Endothelial cell of umbilical vein (primary cell): ENCODE measurements at regions not wholly inside any gene's neighbourhood (a gene's known extent, or its start where the extent isn't known, plus 50 kb on each side); places are given as distances from the start of the nearest gene placed in this dataset.

Experiments used
- BruUV-seq: library from RNA; stranded (reverse); fragments of 400-500 nt; replicated peaks from 2 replicates; lab custom pipeline; 2021; lab: Mats Ljungman, UMichigan
- CTCF ChIA-PET: fragments of 300-600, 350-600 bp; sonication (Branson Sonifier 250); formaldehyde crosslinking; loops from one replicate; lab custom pipeline; 2021; ENCODE audit warnings: antibody characterized with exemption, inconsistent platforms; lab: Charles Lee
- POLR2A ChIA-PET: fragments of 300-600, 350-600 bp; sonication (Branson Sonifier 250); formaldehyde crosslinking; loops from one replicate; lab custom pipeline; 2021; ENCODE audit warnings: antibody characterized with exemption, inconsistent platforms; lab: Charles Lee
- DNase-seq: peaks from one replicate; pipeline ENCODE4 v3.0.0-alpha.2; 2011; ENCODE audit warnings: low read depth, low spot score
- FAIRE-seq: peaks from 2 replicates; lab custom pipeline; 2011; peaks lifted over from hg19 to GRCh38; lab: Jason Lieb, UNC
- H2AFZ ChIP-seq: 2 replicates; pipeline ENCODE4 v1.6.0; 2012; ENCODE audit warnings: low read depth, low read length, control low read depth, inconsistent platforms
- H3K27ac ChIP-seq: 2 replicates; pipeline ENCODE4 v1.5.1; 2011; ENCODE audit warnings: low read depth, mild to moderate bottlenecking, control low read depth, low read length, moderate library complexity; ENCODE audit not compliant: insufficient read depth
- H3K27me3 ChIP-seq, 2 experiments: 2 replicates each; pipeline versions ENCODE4 v1.6.0 to v1.6.1; 2011; ENCODE audit warnings: low read length in 2 of 2, mixed read lengths in 1 of 2; ENCODE audit not compliant: control insufficient read depth in 2 of 2, insufficient read depth in 2 of 2
- H3K36me3 ChIP-seq, 2 experiments: 2 replicates in 1 of 2; 3 replicates in 1 of 2; pipeline ENCODE4 v1.5.1; 2011; ENCODE audit warnings: low read length in 2 of 2, mild to moderate bottlenecking in 1 of 2, moderate library complexity in 1 of 2; ENCODE audit not compliant: control insufficient read depth in 2 of 2, insufficient read depth in 2 of 2; ENCODE audit errors: extremely low read depth in 1 of 2
- H3K4me1 ChIP-seq: 3 replicates; pipeline ENCODE4 v1.5.1; 2011; ENCODE audit warnings: mild to moderate bottlenecking, low read length; ENCODE audit not compliant: control insufficient read depth, insufficient read depth; ENCODE audit errors: extremely low read depth
- H3K4me2 ChIP-seq: 2 replicates; pipeline ENCODE4 v1.6.1; 2011; ENCODE audit warnings: low read length, control low read depth, mixed read lengths; ENCODE audit not compliant: insufficient read depth
- H3K4me3 ChIP-seq, 3 experiments: fragments of 200-600 bp in 1 of 3; sonication (generic), shearing (Covaris generic) in 1 of 3; replicated peaks in 1 of 3; 2 replicates each; pipeline ENCODE4 v1.5.1; 2011 to 2016; ENCODE audit warnings: control low read depth in 3 of 3, low read length in 3 of 3, mild to moderate bottlenecking in 2 of 3, inconsistent platforms in 1 of 3, low read depth in 1 of 3, moderate library complexity in 1 of 3; ENCODE audit not compliant: insufficient read depth in 1 of 3
- H3K79me2 ChIP-seq: 2 replicates; pipeline ENCODE4 v1.6.0; 2012; ENCODE audit warnings: low read length, inconsistent platforms; ENCODE audit not compliant: control insufficient read depth, insufficient read depth
- H3K9ac ChIP-seq: replicated peaks from 2 replicates; pipeline ENCODE3; 2011; ENCODE audit warnings: low read length, control low read depth; ENCODE audit not compliant: insufficient read depth; ENCODE audit errors: extremely low read depth
- H3K9me1 ChIP-seq: replicated peaks from 3 replicates; pipeline ENCODE4 v1.6.0; 2011; ENCODE audit warnings: mild to moderate bottlenecking, low read length; ENCODE audit not compliant: control insufficient read depth, insufficient read depth; ENCODE audit errors: extremely low read depth
- H3K9me3 ChIP-seq: replicated peaks from 2 replicates; pipeline ENCODE4 v1.5.1; 2012; ENCODE audit warnings: low read length, inconsistent platforms; ENCODE audit not compliant: control insufficient read depth, insufficient read depth
- H4K20me1 ChIP-seq: replicated peaks from 2 replicates; pipeline ENCODE3; 2011; ENCODE audit warnings: mild to moderate bottlenecking, low read length; ENCODE audit not compliant: control insufficient read depth, insufficient read depth; ENCODE audit errors: extremely low read depth
- CTCF ChIP-seq, 2 donors: IDR thresholded peaks; 1 replicate in 1 of 2; 2 replicates in 1 of 2; pipeline ENCODE4 v1.5.1; 2011; ENCODE audit warnings: low read length in 2 of 2, mild to moderate bottlenecking in 2 of 2, moderate library complexity in 2 of 2, control low read depth in 1 of 2, inconsistent platforms in 1 of 2, low read depth in 1 of 2; ENCODE audit not compliant: insufficient read depth in 1 of 2; ENCODE audit errors: extremely low read depth in 1 of 2
- FOS ChIP-seq: IDR thresholded peaks from 2 replicates; pipeline ENCODE4 v1.6.1; 2011; ENCODE audit warnings: mild to moderate bottlenecking, low read length, moderate library complexity, borderline replicate concordance; ENCODE audit not compliant: insufficient read depth
- JUN ChIP-seq: IDR thresholded peaks from 2 replicates; pipeline ENCODE4 v1.6.1; 2011; ENCODE audit warnings: borderline replicate concordance, low read depth; ENCODE audit not compliant: insufficient read length, insufficient read depth
- POLR2AphosphoS5 ChIP-seq: IDR thresholded peaks from 2 replicates; pipeline ENCODE4 v1.6.1; 2012; ENCODE audit warnings: low read depth, mild to moderate bottlenecking, control low read depth, low read length, moderate library complexity; ENCODE audit not compliant: insufficient read depth
- dilution Hi-C: fragments of 300-500 bp; cut with MboI; formaldehyde crosslinking; loops from one replicate; pipeline ENCODE4 v1.15.0; 2019; ENCODE audit warnings: low sequenced_read_pairs; ENCODE audit not compliant: extremely low pct_ligation_motif_present
- intact Hi-C: fragments of 100-400 bp; cut with micrococcal nuclease; formaldehyde crosslinking; loops from one replicate; pipeline ENCODE4 v1.10.0; 2022

GRCh38 chr6:118386975-118387374, 161.1 kb upstream of the PLN start:
- no peak for DNase-seq
- no peak for TF ChIP-seq POLR2AphosphoS5
- TF ChIP-seq CTCF (IDR thresholded peaks at IDR 0.05; ENCODE audit: extremely low read depth in 1 of 2, insufficient read depth in 1 of 2, low read depth in 1 of 2, low read length in 2 of 2) = no peak
- no peak for TF ChIP-seq JUN
- no peak for TF ChIP-seq FOS
- BruUV-seq = no TSS peak

More at GRCh38 chr6:118386975-118387374, 161.1 kb upstream of the PLN start:
- ChIA-PET POLR2A (no interaction called here), CTCF (interaction anchor here (1.0 kb wide), 1 partner anchor 23 kb away, joined by 3 read pairs; no protein-coding TSS in a partner anchor)
- Histone ChIP-seq H3K9me3 (no peaks in the 10 kb centered on the region), H3K4me2 (no peak overlapping the region), H3K4me3 (no peak overlapping the region), H3K36me3 (no peaks in the 10 kb centered on the region), H3K9me1 (no peaks in the 10 kb centered on the region), H2AFZ (no peak overlapping the region), H4K20me1 (no peaks in the 10 kb centered on the region), H3K27ac (no peak overlapping the region), H3K9ac (no peak overlapping the region), H3K27me3 (no peaks in the 10 kb centered on the region), H3K4me1 (peaks cover 24% of the 10 kb centered on the region), H3K79me2 (no peaks in the 10 kb centered on the region)
- no peak for FAIRE-seq
- intact Hi-C loops (loop anchor here (5.0 kb wide), 4 partner anchors 80 to 785 kb away; partner anchors contain the start of gene GOPC), dilution Hi-C loops (no loop called here)
